Urothelium cell line (cell line): ENCODE measurements at regions not wholly inside any gene's neighbourhood (a gene's known extent, or its start where the extent isn't known, plus 50 kb on each side); places are given as distances from the start of the nearest gene placed in this dataset.
"Not testable (repeated sequence)": the region's sequence is repeated elsewhere in the genome, so short reads cannot be mapped to it uniquely, and the experiment has no call there.

ENCODE experiments used
- DNase-seq: peaks from one replicate; pipeline ENCODE4 v3.0.0; 2011; ENCODE audit warnings: low spot score, mixed read lengths
- FAIRE-seq: peaks from 2 replicates; lab custom pipeline; 2011; peaks lifted over from hg19 to GRCh38; lab: Jason Lieb, UNC

- no peak for DNase-seq
- FAIRE-seq, result peak; percentile 37
Measured at GRCh38 chr14:52124791-52125684, 56.2 kb upstream of the NID2 start.

- FAIRE-seq, DNase-seq: not testable (repeated sequence)
Measured at GRCh38 chr14:52122163-52122562, 53.3 kb upstream of the NID2 start.

DNA sequence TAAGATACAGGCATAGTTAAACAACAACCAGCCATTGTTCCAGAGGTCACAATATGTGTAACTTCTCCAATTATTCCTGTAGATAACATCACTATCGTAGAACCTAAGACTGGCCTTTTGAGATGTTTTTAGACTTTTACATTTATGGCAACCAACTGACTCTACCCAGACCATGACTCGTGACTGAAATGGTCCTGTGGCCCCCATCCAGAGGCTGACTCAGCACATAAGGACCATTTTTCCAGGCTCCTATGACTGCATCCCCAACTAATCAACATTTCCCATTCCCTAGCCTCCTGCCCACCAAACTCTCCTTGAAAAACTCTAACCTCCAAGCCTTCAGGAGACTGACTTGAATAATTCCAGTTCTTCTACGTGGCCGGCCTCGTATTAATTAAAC, 52.6 kb upstream of the NID2 start:
- DNase-seq (no peak), FAIRE-seq (peak; percentile 23)

GRCh38 chr14:52119030-52119429, 50.2 kb upstream of the NID2 start:
- FAIRE-seq, result peak; percentile 5

More at GRCh38 chr14:52119030-52119429, 50.2 kb upstream of the NID2 start:
- DNase-seq, result no peak
